ENCODE measurements at regions not wholly inside any gene's neighbourhood (a gene's known extent, or its start where the extent isn't known, plus 50 kb on each side); places are given as distances from the start of the nearest gene placed in this dataset.

- TF ChIP-seq ZNF23 (tag by site-specific recombination; IDR thresholded peaks at IDR 0.05; ENCODE audit: borderline replicate concordance) (no peak), CTCF (tag by site-specific recombination; IDR thresholded peaks at IDR 0.05) (no peak), ZNF184 (tag by site-specific recombination; IDR thresholded peaks at IDR 0.05) (no peak), ZBTB17 (tag by site-specific recombination; IDR thresholded peaks at IDR 0.05) (no peak), ZNF544 (tag by site-specific recombination; IDR thresholded peaks at IDR 0.05) (no peak), ZBTB26 (tag by site-specific recombination; optimal IDR thresholded peaks at IDR 0.05) (no peak), ZNF645 (tag by site-specific recombination; IDR thresholded peaks at IDR 0.05) (no peak), PRDM10 (tag by site-specific recombination; IDR thresholded peaks at IDR 0.05) (no peak), ZNF121 (tag by site-specific recombination; IDR thresholded peaks at IDR 0.05) (no peak)
Observed at GRCh38 chr7:110065121-110065520, 1025.8 kb upstream of the LRRN3 start.
